ENCODE measurements at regions not wholly inside any gene's neighbourhood (a gene's known extent, or its start where the extent isn't known, plus 50 kb on each side); places are given as distances from the start of the nearest gene placed in this dataset.

DNA sequence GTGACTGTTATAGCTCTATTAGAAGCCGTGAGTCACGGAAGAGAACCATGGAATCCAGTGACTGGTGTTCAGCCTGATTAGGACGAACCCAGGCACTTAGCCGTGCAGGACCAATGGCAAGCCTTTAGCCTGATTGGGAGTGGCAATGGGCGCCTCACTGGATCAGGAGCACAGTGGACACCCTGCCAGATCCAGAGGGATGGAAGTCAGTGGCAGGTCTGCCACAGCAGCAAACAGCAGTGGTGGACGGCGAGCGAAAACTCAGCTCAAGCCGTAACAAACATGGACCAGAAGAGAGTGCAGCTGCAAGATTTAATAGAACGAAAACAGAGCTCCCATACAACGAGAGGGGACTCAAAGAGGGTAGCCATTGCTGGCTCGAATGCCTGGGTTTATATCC lies 1326.5 kb downstream of the ADGRL3 start:
- TF ChIP-seq EZH2 (IDR thresholded peaks at IDR 0.05) (no peak), POLR2AphosphoS5 (IDR thresholded peaks at IDR 0.05; ENCODE audit: borderline replicate concordance, low read depth, low read length) (no peak), FOXP2 (optimal IDR thresholded peaks at IDR 0.05; ENCODE audit: control extremely low read depth, extremely low read length, insufficient read depth) (no peak)

Data from SK-N-MC (cell line).